Endothelial cell (in vitro differentiated cells): ENCODE measurements at regions not wholly inside any gene's neighbourhood (a gene's known extent, or its start where the extent isn't known, plus 50 kb on each side); places are given as distances from the start of the nearest gene placed in this dataset.

Experiments
- DNase-seq: peaks from one replicate; pipeline ENCODE4 v3.0.0; 2021; ENCODE audit warnings: low spot score
- H3K27ac Mint-ChIP-seq: one replicate; pipeline ENCODE4 v1.8.0; 2021; ENCODE audit warnings: mixed read lengths, inconsistent platforms; ENCODE audit not compliant: unreplicated experiment
- H3K27me3 Mint-ChIP-seq: one replicate; pipeline ENCODE4 v1.8.0; 2021; ENCODE audit warnings: mild to moderate bottlenecking, moderate library complexity, mixed read lengths, inconsistent platforms; ENCODE audit not compliant: unreplicated experiment
- H3K36me3 Mint-ChIP-seq: one replicate; pipeline ENCODE4 v1.8.0; 2021; ENCODE audit warnings: mild to moderate bottlenecking, low read depth, mixed read lengths, inconsistent platforms; ENCODE audit not compliant: unreplicated experiment
- H3K4me1 Mint-ChIP-seq: one replicate; pipeline ENCODE4 v1.8.0; 2021; ENCODE audit warnings: mild to moderate bottlenecking, mixed read lengths, inconsistent platforms; ENCODE audit not compliant: unreplicated experiment
- H3K4me3 Mint-ChIP-seq: one replicate; pipeline ENCODE4 v1.8.0; 2021; ENCODE audit warnings: mild to moderate bottlenecking, mixed read lengths, inconsistent platforms; ENCODE audit not compliant: unreplicated experiment
- H3K9me3 Mint-ChIP-seq: one replicate; pipeline ENCODE4 v1.8.0; 2021; ENCODE audit warnings: mixed read lengths, inconsistent platforms; ENCODE audit not compliant: unreplicated experiment
- TF ChIP-seq, protein P1 (sequence below): fragments of 200-600 bp; sonication (generic); IDR thresholded peaks from one replicate; pipeline ENCODE4 v1.5.0; 2021; ENCODE audit warnings: antibody characterized with exemption; ENCODE audit not compliant: unreplicated experiment

DNA sequence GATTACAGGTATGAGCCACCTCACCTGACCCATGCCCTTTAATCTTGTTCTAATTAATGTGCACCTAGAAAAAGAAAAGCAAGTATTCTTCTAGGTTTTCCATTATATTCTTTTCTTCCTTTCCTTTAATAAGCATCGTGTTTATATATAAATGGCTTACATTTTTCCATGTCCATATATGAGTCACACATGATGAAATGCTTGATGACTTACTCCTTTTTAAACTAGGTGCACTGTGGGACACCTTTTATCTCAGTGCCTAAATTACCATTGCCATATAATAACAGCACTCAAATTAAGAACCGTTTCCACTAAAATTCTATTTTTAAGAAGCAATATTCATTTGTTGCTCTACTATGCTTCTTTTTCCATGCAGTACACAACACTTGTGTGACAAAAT is 363.3 kb downstream of the LIG4 start:
- Mint-ChIP-seq H3K27ac (no peak overlapping the region), H3K27me3 (no peaks in the 10 kb centered on the region), H3K9me3 (no peaks in the 10 kb centered on the region), H3K4me1 (peaks cover 3% of the 10 kb centered on the region), H3K4me3 (no peak overlapping the region), H3K36me3 (no peaks in the 10 kb centered on the region)
- TF ChIP-seq, protein P1, sequence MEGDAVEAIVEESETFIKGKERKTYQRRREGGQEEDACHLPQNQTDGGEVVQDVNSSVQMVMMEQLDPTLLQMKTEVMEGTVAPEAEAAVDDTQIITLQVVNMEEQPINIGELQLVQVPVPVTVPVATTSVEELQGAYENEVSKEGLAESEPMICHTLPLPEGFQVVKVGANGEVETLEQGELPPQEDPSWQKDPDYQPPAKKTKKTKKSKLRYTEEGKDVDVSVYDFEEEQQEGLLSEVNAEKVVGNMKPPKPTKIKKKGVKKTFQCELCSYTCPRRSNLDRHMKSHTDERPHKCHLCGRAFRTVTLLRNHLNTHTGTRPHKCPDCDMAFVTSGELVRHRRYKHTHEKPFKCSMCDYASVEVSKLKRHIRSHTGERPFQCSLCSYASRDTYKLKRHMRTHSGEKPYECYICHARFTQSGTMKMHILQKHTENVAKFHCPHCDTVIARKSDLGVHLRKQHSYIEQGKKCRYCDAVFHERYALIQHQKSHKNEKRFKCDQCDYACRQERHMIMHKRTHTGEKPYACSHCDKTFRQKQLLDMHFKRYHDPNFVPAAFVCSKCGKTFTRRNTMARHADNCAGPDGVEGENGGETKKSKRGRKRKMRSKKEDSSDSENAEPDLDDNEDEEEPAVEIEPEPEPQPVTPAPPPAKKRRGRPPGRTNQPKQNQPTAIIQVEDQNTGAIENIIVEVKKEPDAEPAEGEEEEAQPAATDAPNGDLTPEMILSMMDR = no peak
- no peak for DNase-seq

DNA sequence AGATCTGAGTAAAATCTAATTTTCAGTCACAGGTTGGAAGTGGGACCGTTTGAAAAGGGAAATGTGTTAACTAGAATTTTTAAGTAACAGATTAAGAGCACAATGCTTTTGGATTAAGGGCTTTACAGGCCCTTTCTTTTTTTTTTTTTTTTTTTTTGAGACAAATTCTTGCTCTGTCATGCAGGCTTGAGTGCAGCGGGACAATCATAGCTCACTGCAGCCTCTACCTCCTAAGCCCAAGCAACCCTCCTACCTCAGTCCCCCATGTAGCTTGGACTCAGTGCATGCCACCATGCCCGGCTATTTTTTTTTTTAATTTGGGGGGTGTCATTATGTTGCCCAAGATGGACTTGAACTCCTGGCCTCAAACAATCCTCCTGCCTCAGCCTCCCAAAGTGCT is 363.7 kb downstream of the LIG4 start:
- H3K4me3 Mint-ChIP-seq = no peak overlapping the region
- peaks cover 3% of the 10 kb centered on the region for H3K4me1 Mint-ChIP-seq
- H3K36me3 Mint-ChIP-seq = no peaks in the 10 kb centered on the region
- H3K27ac Mint-ChIP-seq = no peak overlapping the region
- no peak for DNase-seq
- no peaks in the 10 kb centered on the region for H3K27me3 Mint-ChIP-seq
- H3K9me3 Mint-ChIP-seq = no peaks in the 10 kb centered on the region
- TF ChIP-seq, protein P1 = no peak

DNA sequence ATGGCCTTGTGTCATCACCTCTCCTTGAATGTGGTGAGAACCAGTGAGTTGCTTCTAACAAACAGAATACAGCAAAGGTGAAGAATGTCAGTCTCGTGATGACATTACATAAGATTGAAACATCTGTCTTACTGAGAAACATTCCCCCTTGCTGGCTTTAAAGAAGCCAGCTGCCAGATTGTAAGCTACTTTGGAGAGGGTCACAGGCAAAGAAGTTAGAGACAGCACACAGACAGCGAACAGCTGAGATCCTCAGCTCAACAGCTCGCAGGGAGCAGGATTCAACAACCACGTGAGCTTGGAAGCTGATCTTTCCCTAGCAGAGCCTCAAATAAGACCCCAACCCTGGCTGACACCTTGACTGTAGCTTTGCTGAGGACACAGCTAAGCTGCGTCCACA is 367.9 kb downstream of the LIG4 start:
- DNase-seq = no peak
- Mint-ChIP-seq H3K27ac (no peak overlapping the region), H3K36me3 (no peaks in the 10 kb centered on the region), H3K27me3 (no peaks in the 10 kb centered on the region), H3K4me1 (peaks cover 4% of the 10 kb centered on the region), H3K4me3 (no peak overlapping the region), H3K9me3 (no peaks in the 10 kb centered on the region)
- TF ChIP-seq, protein P1 = no peak

DNA sequence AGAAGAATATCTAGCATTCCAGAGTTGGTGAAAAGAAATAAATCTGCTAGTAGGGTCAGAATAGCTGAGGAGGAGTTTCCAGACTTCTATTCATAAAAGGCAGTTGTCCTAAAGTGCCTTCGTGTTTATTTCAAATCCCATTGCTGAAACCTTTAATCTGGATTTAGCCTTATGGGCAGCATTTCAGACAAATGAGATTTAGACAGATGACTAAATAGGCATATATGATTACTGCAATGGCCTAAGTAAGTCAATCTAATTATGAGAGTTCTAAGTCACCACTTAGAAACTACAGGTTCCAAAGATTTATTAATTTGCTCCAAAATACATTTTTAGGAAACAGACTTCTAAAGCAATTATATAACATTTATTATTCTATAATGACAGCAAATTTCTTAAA is 368.7 kb downstream of the LIG4 start:
- Mint-ChIP-seq H3K36me3 (no peaks in the 10 kb centered on the region), H3K4me3 (no peak overlapping the region), H3K27ac (no peak overlapping the region), H3K9me3 (no peaks in the 10 kb centered on the region), H3K27me3 (no peaks in the 10 kb centered on the region), H3K4me1 (peaks cover 4% of the 10 kb centered on the region)
- no peak for DNase-seq
- TF ChIP-seq, protein P1 = no peak

DNA sequence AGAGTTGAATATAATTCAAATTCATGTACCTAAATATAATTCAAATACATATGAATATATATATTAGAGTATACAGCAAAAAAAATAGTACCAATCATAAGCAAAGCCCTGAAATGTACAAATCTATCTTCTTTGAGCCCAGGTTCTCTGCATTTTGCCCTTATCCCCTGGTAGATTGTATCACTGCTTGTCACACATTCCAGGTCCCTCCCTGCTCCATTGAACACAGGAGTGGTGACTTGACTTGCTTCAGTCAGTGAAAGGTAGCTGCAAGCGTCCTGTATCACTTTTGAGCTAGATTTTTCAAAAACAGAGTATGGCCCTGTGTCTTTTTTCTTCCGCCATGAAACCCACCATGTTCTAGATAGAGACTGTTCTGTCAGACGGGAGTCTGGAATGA is 369.4 kb downstream of the LIG4 start:
- peaks cover 4% of the 10 kb centered on the region for H3K4me1 Mint-ChIP-seq
- H3K4me3 Mint-ChIP-seq = no peak overlapping the region
- no peaks in the 10 kb centered on the region for H3K27me3 Mint-ChIP-seq
- H3K36me3 Mint-ChIP-seq = no peaks in the 10 kb centered on the region
- no peak overlapping the region for H3K27ac Mint-ChIP-seq
- TF ChIP-seq, protein P1 = no peak
- no peaks in the 10 kb centered on the region for H3K9me3 Mint-ChIP-seq
- DNase-seq = no peak
